ENCODE measurements at regions not wholly inside any gene's neighbourhood (a gene's known extent, or its start where the extent isn't known, plus 50 kb on each side); places are given as distances from the start of the nearest gene placed in this dataset.

GRCh38 chr6:104531646-104532045, 328.1 kb downstream of the HACE1 start:
- Histone ChIP-seq H3K36me3 (ENCODE audit: insufficient read depth, low read length) (no peaks in the 10 kb centered on the region), H3K4me1 (ENCODE audit: insufficient read depth, low read length) (no peaks in the 10 kb centered on the region; the same call in 1 of the 2 replicates), H3K9me3 (ENCODE audit: control insufficient read depth, insufficient read depth, low read length) (no peaks in the 10 kb centered on the region), H3K9ac (ENCODE audit: low read depth, low read length) (no peak overlapping the region)

GRCh38 chr6:104527761-104528415, 331.8 kb downstream of the HACE1 start:
- H3K9ac ChIP-seq (ENCODE audit: low read depth, low read length) = no peak overlapping the region
- H3K4me1 ChIP-seq (ENCODE audit: insufficient read depth, low read length) = no peaks in the 10 kb centered on the region; the same call in 1 of the 2 replicates
- H3K36me3 ChIP-seq (ENCODE audit: insufficient read depth, low read length) = no peaks in the 10 kb centered on the region
- H3K9me3 ChIP-seq (ENCODE audit: control insufficient read depth, insufficient read depth, low read length) = no peaks in the 10 kb centered on the region

GRCh38 chr6:104527311-104527710, 332.4 kb downstream of the HACE1 start:
- no peaks in the 10 kb centered on the region for H3K36me3 ChIP-seq (ENCODE audit: insufficient read depth, low read length)
- H3K9me3 ChIP-seq (ENCODE audit: control insufficient read depth, insufficient read depth, low read length) = no peaks in the 10 kb centered on the region
- no peaks in the 10 kb centered on the region; the same call in 1 of the 2 replicates for H3K4me1 ChIP-seq (ENCODE audit: insufficient read depth, low read length)
- H3K9ac ChIP-seq (ENCODE audit: low read depth, low read length) = no peak overlapping the region

GRCh38 chr6:104526376-104526775, 333.3 kb downstream of the HACE1 start:
- Histone ChIP-seq H3K36me3 (ENCODE audit: insufficient read depth, low read length) (no peaks in the 10 kb centered on the region), H3K4me1 (ENCODE audit: insufficient read depth, low read length) (no peaks in the 10 kb centered on the region; the same call in 1 of the 2 replicates), H3K9ac (ENCODE audit: low read depth, low read length) (no peak overlapping the region), H3K9me3 (ENCODE audit: control insufficient read depth, insufficient read depth, low read length) (no peaks in the 10 kb centered on the region)

GRCh38 chr6:104525677-104526322, 333.9 kb downstream of the HACE1 start:
- Histone ChIP-seq H3K4me1 (ENCODE audit: insufficient read depth, low read length) (no peaks in the 10 kb centered on the region; the same call in 1 of the 2 replicates), H3K9me3 (ENCODE audit: control insufficient read depth, insufficient read depth, low read length) (no peaks in the 10 kb centered on the region), H3K9ac (ENCODE audit: low read depth, low read length) (peak overlapping the region; percentile 28; the same call in 1 of the 2 replicates), H3K36me3 (ENCODE audit: insufficient read depth, low read length) (no peaks in the 10 kb centered on the region)

GRCh38 chr6:104522533-104522932, 337.2 kb downstream of the HACE1 start:
- Histone ChIP-seq H3K9ac (ENCODE audit: low read depth, low read length) (no peak overlapping the region), H3K36me3 (ENCODE audit: insufficient read depth, low read length) (no peaks in the 10 kb centered on the region), H3K9me3 (ENCODE audit: control insufficient read depth, insufficient read depth, low read length) (no peaks in the 10 kb centered on the region), H3K4me1 (ENCODE audit: insufficient read depth, low read length) (no peaks in the 10 kb centered on the region; the same call in 1 of the 2 replicates)

GRCh38 chr6:104521176-104521575, 338.5 kb downstream of the HACE1 start:
- H3K9ac ChIP-seq (ENCODE audit: low read depth, low read length) = no peak overlapping the region
- H3K4me1 ChIP-seq (ENCODE audit: insufficient read depth, low read length) = no peaks in the 10 kb centered on the region
- H3K36me3 ChIP-seq (ENCODE audit: insufficient read depth, low read length) = no peaks in the 10 kb centered on the region
- H3K9me3 ChIP-seq (ENCODE audit: control insufficient read depth, insufficient read depth, low read length) = no peaks in the 10 kb centered on the region

GRCh38 chr6:104519566-104519965, 340.2 kb downstream of the HACE1 start:
- Histone ChIP-seq H3K9ac (ENCODE audit: low read depth, low read length) (no peak overlapping the region), H3K9me3 (ENCODE audit: control insufficient read depth, insufficient read depth, low read length) (no peaks in the 10 kb centered on the region), H3K4me1 (ENCODE audit: insufficient read depth, low read length) (no peaks in the 10 kb centered on the region), H3K36me3 (ENCODE audit: insufficient read depth, low read length) (no peaks in the 10 kb centered on the region)

GRCh38 chr6:104509355-104509754, 350.4 kb downstream of the HACE1 start:
- Histone ChIP-seq H3K9ac (ENCODE audit: low read depth, low read length) (no peak overlapping the region), H3K4me1 (ENCODE audit: insufficient read depth, low read length) (no peaks in the 10 kb centered on the region), H3K36me3 (ENCODE audit: insufficient read depth, low read length) (no peaks in the 10 kb centered on the region), H3K9me3 (ENCODE audit: control insufficient read depth, insufficient read depth, low read length) (no peaks in the 10 kb centered on the region)

- H3K4me1 ChIP-seq (ENCODE audit: insufficient read depth, low read length) = no peaks in the 10 kb centered on the region
- no peak overlapping the region for H3K9ac ChIP-seq (ENCODE audit: low read depth, low read length)
- H3K36me3 ChIP-seq (ENCODE audit: insufficient read depth, low read length) = no peaks in the 10 kb centered on the region
- no peaks in the 10 kb centered on the region for H3K9me3 ChIP-seq (ENCODE audit: control insufficient read depth, insufficient read depth, low read length)
Measured at GRCh38 chr6:104506429-104506828, 353.3 kb downstream of the HACE1 start.

GRCh38 chr6:104505838-104506237, 353.9 kb downstream of the HACE1 start:
- no peaks in the 10 kb centered on the region for H3K36me3 ChIP-seq (ENCODE audit: insufficient read depth, low read length)

GRCh38 chr6:104500265-104500664, 359.5 kb downstream of the HACE1 start:
- no peaks in the 10 kb centered on the region for H3K4me1 ChIP-seq (ENCODE audit: insufficient read depth, low read length)
- no peaks in the 10 kb centered on the region for H3K36me3 ChIP-seq (ENCODE audit: insufficient read depth, low read length)
- H3K9me3 ChIP-seq (ENCODE audit: control insufficient read depth, insufficient read depth, low read length) = no peaks in the 10 kb centered on the region
- no peak overlapping the region for H3K9ac ChIP-seq (ENCODE audit: low read depth, low read length)

More at GRCh38 chr6:104505838-104506237, 353.9 kb downstream of the HACE1 start:
- H3K9me3 ChIP-seq (ENCODE audit: control insufficient read depth, insufficient read depth, low read length) = no peaks in the 10 kb centered on the region
- no peak overlapping the region for H3K9ac ChIP-seq (ENCODE audit: low read depth, low read length)
- no peaks in the 10 kb centered on the region for H3K4me1 ChIP-seq (ENCODE audit: insufficient read depth, low read length)

- Histone ChIP-seq H3K36me3 (ENCODE audit: insufficient read depth, low read length) (no peaks in the 10 kb centered on the region), H3K9me3 (ENCODE audit: control insufficient read depth, insufficient read depth, low read length) (no peaks in the 10 kb centered on the region), H3K9ac (ENCODE audit: low read depth, low read length) (no peak overlapping the region), H3K4me1 (ENCODE audit: insufficient read depth, low read length) (no peaks in the 10 kb centered on the region)
Measured at GRCh38 chr6:104486035-104486434, 373.7 kb downstream of the HACE1 start.

GRCh38 chr6:104484626-104485025, 375.1 kb downstream of the HACE1 start:
- no peak overlapping the region for H3K9ac ChIP-seq (ENCODE audit: low read depth, low read length)
- H3K9me3 ChIP-seq (ENCODE audit: control insufficient read depth, insufficient read depth, low read length) = no peaks in the 10 kb centered on the region
- H3K36me3 ChIP-seq (ENCODE audit: insufficient read depth, low read length) = no peaks in the 10 kb centered on the region
- H3K4me1 ChIP-seq (ENCODE audit: insufficient read depth, low read length) = no peaks in the 10 kb centered on the region

- H3K9ac ChIP-seq (ENCODE audit: low read depth, low read length) = no peak overlapping the region
- H3K36me3 ChIP-seq (ENCODE audit: insufficient read depth, low read length) = no peaks in the 10 kb centered on the region
- no peaks in the 10 kb centered on the region for H3K4me1 ChIP-seq (ENCODE audit: insufficient read depth, low read length)
- H3K9me3 ChIP-seq (ENCODE audit: control insufficient read depth, insufficient read depth, low read length) = no peaks in the 10 kb centered on the region
Measured at GRCh38 chr6:104484191-104484590, 375.5 kb downstream of the HACE1 start.
